HEK293T (cell line): ENCODE measurements at regions not wholly inside any gene's neighbourhood (a gene's known extent, or its start where the extent isn't known, plus 50 kb on each side); places are given as distances from the start of the nearest gene placed in this dataset.

Source experiments
- BHLHE40 ChIP-seq: fragments of 450-650 bp; IDR thresholded peaks from 2 replicates; pipeline ENCODE4 v1.6.1; 2016; ENCODE audit warnings: mild to moderate bottlenecking, moderate library complexity, borderline replicate concordance
- CTBP1 ChIP-seq: fragments of 450-650 bp; IDR thresholded peaks from 2 replicates; pipeline ENCODE4 v1.6.1; 2016; ENCODE audit warnings: borderline replicate concordance
- ELF4 ChIP-seq: fragments of 450-650 bp; IDR thresholded peaks from 2 replicates; pipeline ENCODE4 v1.6.1; 2017; ENCODE audit warnings: antibody characterized with exemption
- FOXA1 ChIP-seq: fragments of 450-650 bp; IDR thresholded peaks from 2 replicates; pipeline ENCODE4 v1.6.1; 2016; ENCODE audit warnings: mild to moderate bottlenecking
- FOXK2 ChIP-seq: fragments of 450-650 bp; IDR thresholded peaks from 2 replicates; pipeline ENCODE4 v1.6.1; 2016; ENCODE audit warnings: mild to moderate bottlenecking
- FOXM1 ChIP-seq: fragments of 450-650 bp; IDR thresholded peaks from 2 replicates; pipeline ENCODE4 v1.6.1; 2017; ENCODE audit warnings: mild to moderate bottlenecking, borderline replicate concordance
- HDGF ChIP-seq: fragments of 450-650 bp; IDR thresholded peaks from 2 replicates; pipeline ENCODE4 v1.6.1; 2017; ENCODE audit warnings: antibody characterized with exemption, borderline replicate concordance
- L3MBTL2 ChIP-seq: fragments of 450-650 bp; conservative IDR thresholded peaks from 2 replicates; pipeline ENCODE4 v1.6.1; 2016; ENCODE audit warnings: mild to moderate bottlenecking
- LEF1 ChIP-seq: fragments of 450-650 bp; IDR thresholded peaks from 2 replicates; pipeline ENCODE4 v1.6.1; 2017; ENCODE audit warnings: mild to moderate bottlenecking, borderline replicate concordance
- NFRKB ChIP-seq: fragments of 450-650 bp; IDR thresholded peaks from 2 replicates; pipeline ENCODE4 v1.6.1; 2016; ENCODE audit warnings: mild to moderate bottlenecking, moderate library complexity
- SP1 ChIP-seq: fragments of 450-650 bp; IDR thresholded peaks from 2 replicates; pipeline ENCODE4 v1.6.1; 2017
- SUZ12 ChIP-seq: fragments of 450-650 bp; IDR thresholded peaks from 2 replicates; pipeline ENCODE4 v1.6.1; 2016; ENCODE audit warnings: mild to moderate bottlenecking
- TARDBP ChIP-seq: fragments of 450-650 bp; IDR thresholded peaks from 2 replicates; pipeline ENCODE4 v1.6.1; 2016
- TF ChIP-seq, protein P1 (sequence below): fragments of 450-650 bp; IDR thresholded peaks from 2 replicates; pipeline ENCODE4 v1.6.1; 2016

DNA sequence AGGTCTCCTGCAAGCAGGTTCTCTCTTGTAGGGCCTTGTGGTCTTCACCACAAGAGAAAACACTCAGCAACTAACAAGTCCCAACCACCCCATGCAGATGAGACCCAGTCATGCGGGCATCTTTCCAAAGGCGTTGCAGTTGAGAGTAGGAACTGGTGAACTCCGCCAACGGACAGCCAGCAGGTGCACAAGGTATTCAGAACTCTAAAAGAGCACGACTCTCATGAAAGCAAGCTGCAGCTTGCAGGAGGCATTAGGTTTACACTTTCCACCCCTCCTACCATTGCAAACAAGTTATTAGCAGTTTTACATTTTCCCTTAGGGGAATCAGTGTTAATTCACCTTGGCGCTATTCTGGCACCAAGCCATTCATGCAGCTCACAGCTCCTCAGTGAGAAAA is 173.4 kb upstream of the KIT start:
- TF ChIP-seq TARDBP (no peak), L3MBTL2 (no peak), FOXK2 (no peak), FOXA1 (no peak), FOXM1 (no peak), NFRKB (no peak), SP1 (no peak), SUZ12 (no peak), HDGF (no peak), CTBP1 (no peak), BHLHE40 (no peak), ELF4 (no peak), LEF1 (no peak)
- TF ChIP-seq, protein P1, sequence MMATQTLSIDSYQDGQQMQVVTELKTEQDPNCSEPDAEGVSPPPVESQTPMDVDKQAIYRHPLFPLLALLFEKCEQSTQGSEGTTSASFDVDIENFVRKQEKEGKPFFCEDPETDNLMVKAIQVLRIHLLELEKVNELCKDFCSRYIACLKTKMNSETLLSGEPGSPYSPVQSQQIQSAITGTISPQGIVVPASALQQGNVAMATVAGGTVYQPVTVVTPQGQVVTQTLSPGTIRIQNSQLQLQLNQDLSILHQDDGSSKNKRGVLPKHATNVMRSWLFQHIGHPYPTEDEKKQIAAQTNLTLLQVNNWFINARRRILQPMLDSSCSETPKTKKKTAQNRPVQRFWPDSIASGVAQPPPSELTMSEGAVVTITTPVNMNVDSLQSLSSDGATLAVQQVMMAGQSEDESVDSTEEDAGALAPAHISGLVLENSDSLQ = no peak
